GM18499 (cell line): ENCODE measurements at regions not wholly inside any gene's neighbourhood (a gene's known extent, or its start where the extent isn't known, plus 50 kb on each side); places are given as distances from the start of the nearest gene placed in this dataset.
A peak's percentile ranks its signal among the peaks of the same experiment; 100 is the strongest.
"Not testable (repeated sequence)": the region's sequence is repeated elsewhere in the genome, so short reads cannot be mapped to it uniquely, and the experiment has no call there.

ENCODE experiments used
- ATAC-seq: cut with Tn5 transposase; IDR thresholded peaks from one replicate; pipeline ENCODE4 v1.9.1; 2021; ENCODE audit warnings: moderate number of reproducible peaks; ENCODE audit not compliant: insufficient read depth, unreplicated experiment

- ATAC-seq: no peak
Measured at GRCh38 chr4:123125477-123125876, 203.1 kb upstream of the NUDT6 start.

DNA sequence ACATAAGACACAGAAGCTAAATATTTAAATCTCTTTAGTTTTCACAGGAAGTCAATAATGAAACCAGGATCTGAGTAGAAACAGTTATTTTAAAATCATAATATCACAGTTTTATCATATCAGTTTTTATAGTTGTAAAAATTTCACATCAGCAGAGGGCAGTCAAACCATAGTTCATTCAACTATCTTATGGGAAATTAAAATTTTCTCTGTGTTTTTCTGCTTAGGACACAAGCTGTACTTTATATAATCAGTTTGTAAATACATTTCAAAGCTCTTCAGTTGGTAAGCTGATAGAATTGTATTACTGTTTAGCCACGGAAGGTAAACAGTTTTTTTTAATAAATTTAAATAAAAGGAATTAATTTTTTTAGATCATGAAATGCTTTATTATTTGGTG is 204.8 kb upstream of the NUDT6 start:
- ATAC-seq: no peak

DNA sequence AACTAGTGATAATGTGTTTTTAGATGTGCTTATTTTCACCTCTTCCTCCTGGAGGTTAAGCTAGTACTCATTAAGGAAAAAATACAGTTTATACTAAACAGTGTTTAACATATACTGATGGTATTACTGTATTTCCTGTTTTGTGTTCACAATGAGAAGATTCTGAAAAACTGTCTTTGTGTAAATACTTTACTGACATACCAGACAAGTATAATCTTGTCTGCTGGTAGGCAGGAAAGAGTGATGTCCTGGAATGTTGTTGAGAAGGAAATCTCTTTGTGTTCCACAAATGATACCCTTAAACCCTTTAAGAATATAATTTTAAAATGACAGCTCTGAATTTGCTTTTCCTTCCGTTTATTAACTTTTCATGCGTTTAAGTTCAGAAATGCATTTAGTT is 205.5 kb upstream of the NUDT6 start:
- ATAC-seq: no peak

DNA sequence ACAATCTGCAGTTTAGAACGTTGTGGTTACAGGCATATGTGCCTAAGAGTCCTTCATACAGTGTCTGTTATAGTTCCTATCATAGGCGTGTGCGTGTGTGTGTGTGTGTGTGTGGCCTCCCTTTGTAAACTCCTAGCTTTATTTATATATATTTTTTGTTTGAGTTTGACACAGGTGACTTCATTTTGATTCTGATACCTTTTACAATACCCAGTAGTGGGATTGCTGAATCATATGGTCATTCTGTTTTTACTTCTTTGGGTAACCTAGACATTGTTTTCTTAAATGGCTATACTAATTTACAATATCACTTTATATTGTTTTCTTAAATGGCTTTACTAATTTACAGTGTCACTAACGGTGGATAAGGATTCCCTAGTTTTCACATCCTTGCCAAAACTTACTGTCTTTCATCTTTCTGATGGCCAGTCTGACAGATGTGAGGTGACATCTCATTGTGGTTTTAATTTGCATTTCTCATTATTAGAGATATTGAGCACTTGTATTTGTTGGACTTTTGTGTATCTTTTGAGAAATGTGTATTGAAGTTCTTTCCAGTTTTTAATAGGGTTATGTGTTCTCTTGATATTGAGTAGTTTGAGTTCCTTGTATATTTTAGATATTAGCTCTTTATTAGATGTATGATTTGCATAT is 211.1 kb upstream of the NUDT6 start:
- peak; percentile 67 for ATAC-seq

- no peak for ATAC-seq
Measured at GRCh38 chr4:123144616-123145015, 222.2 kb upstream of the NUDT6 start.

- ATAC-seq: no peak
Measured at GRCh38 chr4:123158576-123158975, 236.2 kb upstream of the NUDT6 start.

GRCh38 chr4:123159479-123159878 is 237.1 kb upstream of the NUDT6 start:
- ATAC-seq: no peak

DNA sequence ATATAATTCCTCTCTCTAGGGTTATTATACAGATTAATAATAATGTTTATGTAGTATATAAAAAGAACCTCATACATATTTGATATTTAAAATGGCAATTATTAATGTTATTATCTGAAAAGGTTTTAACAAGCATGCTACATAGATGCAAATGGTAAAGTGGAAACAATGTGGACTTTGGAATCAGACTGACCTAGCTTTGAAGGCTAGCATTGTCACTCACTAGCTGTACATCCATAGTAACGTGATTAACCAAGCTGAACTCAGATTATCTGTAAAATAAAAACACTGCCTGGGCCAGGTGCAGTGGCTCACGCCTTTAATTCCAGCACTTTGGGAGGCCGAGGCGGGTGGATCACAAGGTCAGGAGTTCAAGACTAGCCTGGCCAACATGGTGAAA is 233.7 kb upstream of the SPRY1 start:
- ATAC-seq: no peak

GRCh38 chr4:123163501-123163900 is 233.1 kb upstream of the SPRY1 start:
- no peak for ATAC-seq

GRCh38 chr4:123166023-123166422 is 230.6 kb upstream of the SPRY1 start:
- no peak for ATAC-seq

GRCh38 chr4:123167931-123168330 is 228.7 kb upstream of the SPRY1 start:
- ATAC-seq: no peak

- ATAC-seq: no peak
Measured at GRCh38 chr4:123168812-123169211, 227.8 kb upstream of the SPRY1 start.

- no peak for ATAC-seq
Measured at GRCh38 chr4:123170843-123171242, 225.8 kb upstream of the SPRY1 start.

GRCh38 chr4:123176605-123177004 is 220.0 kb upstream of the SPRY1 start:
- no peak for ATAC-seq

DNA sequence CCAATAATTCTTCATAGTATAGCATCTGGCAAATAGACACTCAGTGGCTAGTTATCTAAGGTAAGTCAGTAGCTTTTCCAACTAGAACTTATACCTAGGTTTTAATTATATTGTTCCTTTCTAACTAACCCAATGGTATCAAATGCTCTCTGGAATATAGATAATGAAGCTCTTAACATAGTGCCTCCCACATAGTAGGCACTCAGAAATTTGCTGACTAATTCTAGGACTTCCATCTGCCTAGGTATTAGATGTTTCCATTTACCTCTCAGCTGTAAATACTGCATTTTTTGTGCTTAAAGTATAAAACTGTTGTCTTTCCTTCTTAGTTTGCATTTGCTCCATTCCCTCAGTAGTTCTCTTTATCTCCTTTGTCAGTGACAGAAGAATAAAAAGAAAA is 214.3 kb upstream of the SPRY1 start:
- no peak for ATAC-seq

DNA sequence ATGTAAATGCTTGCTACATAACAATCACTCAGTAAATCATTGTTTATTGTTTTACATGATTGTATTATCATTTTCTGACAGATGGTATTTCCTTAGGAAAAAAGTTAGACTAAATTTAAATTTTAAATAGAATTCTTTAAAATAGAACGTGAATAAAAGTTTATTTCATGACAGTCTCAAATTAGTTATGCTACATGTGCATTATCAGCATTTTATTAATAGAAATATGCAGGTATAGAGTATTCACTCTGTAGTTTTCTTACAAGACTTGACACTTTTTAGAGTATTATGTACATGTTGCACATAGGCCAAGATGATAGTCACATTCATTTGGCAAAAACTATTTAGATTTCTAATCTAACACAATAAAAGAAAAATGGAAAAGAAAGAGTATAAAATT is 213.3 kb upstream of the SPRY1 start:
- ATAC-seq: no peak

DNA sequence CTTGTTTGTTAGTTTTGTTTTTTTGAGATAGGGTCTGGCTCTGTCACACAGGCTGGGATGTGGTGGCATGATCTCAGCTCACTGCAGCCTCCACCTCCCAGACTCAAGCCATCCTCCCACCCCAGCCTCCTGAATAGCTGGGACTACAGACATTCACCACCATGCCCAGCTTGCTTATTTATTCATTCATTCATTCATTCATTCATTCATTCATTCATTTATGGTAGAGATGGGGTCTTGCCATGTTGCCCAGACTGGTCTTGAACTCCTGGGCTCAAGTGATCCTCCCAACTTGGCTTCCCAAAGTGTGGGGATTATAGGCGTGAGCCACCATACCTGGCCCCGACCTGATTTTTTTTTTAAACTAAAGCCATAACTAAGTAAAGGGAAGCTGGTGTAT is 212.8 kb upstream of the SPRY1 start:
- not testable (repeated sequence) for ATAC-seq

DNA sequence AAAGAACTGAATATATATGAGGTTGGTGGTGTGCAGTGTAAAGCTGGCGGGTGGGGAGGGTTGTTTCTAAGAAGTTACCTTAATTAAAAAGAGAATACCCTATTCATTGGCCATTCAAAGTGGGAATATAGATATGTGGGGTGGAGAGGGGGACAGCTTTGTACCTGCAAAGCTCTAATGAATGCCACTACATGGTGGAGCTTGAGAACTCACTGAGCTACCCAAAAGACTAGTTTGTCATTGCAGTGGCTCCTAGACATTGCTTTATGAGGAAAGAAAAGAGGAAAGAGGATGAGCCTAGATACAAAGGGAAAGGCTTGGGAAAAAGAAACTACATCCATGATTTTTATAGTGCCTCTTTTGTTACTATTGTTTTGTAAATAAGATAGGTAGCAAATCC is 209.9 kb upstream of the SPRY1 start:
- no peak for ATAC-seq

- no peak for ATAC-seq
Measured at GRCh38 chr4:123190176-123190575, 206.4 kb upstream of the SPRY1 start.

DNA sequence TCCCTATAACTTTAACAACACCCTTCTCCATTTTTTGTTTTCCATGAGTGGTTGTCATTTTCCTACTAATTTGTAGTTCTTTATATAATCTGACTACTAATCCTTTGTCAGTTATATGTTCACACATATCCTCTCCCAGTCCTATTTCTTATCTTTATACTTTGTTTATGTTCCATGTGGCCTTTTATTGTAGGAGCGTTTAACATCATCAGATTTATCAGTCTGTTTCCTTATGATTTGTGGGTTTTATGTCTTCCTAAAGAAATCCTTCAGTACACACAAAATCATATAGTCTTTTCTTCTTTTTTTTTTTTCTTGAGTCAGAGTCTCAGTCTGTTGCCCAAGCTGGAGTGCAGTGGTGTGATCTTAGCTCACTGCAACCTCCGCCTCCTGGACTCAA is 204.9 kb upstream of the SPRY1 start:
- ATAC-seq: no peak

GRCh38 chr4:123193802-123194367 is 202.7 kb upstream of the SPRY1 start:
- ATAC-seq: no peak

DNA sequence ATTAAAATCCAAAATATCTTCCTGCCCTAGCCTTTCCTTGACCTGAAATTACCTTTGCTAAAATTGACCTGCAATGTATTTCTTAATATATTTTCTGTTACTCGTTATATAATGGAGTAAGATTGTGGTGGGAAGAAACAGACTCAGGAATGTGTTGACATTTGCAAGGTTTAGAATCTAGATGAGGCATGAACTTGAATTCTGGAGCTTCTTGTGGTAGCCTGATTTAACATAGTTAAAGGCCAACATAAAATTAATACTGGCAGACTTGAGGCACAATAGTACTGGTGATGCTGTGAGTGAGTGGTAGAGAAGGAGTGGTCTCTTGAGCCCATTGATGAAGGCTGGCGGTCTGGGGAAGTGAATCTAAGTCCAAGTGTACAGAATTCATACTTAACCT is 197.9 kb upstream of the SPRY1 start:
- no peak for ATAC-seq
